HK-2 (cell line): ENCODE measurements at regions not wholly inside any gene's neighbourhood (a gene's known extent, or its start where the extent isn't known, plus 50 kb on each side); places are given as distances from the start of the nearest gene placed in this dataset.

Experiments
- DNase-seq: peaks from one replicate; pipeline ENCODE4 v3.0.0-alpha.2; 2018; ENCODE audit not compliant: unreplicated experiment

- no peak for DNase-seq
Measured at GRCh38 chr3:193874997-193875593, 260.9 kb upstream of the HES1 start.

GRCh38 chr3:193875601-193876321 lies 260.2 kb upstream of the HES1 start:
- no peak for DNase-seq

GRCh38 chr3:193879099-193879863 lies 256.7 kb upstream of the HES1 start:
- no peak for DNase-seq

GRCh38 chr3:193879864-193880242 lies 256.1 kb upstream of the HES1 start:
- DNase-seq: no peak

GRCh38 chr3:193882091-193882490 lies 253.9 kb upstream of the HES1 start:
- DNase-seq: no peak

- DNase-seq: no peak
Measured at GRCh38 chr3:193883551-193883950, 252.4 kb upstream of the HES1 start.

GRCh38 chr3:193884027-193884426 lies 251.9 kb upstream of the HES1 start:
- DNase-seq: no peak

- no peak for DNase-seq
Measured at GRCh38 chr3:193884652-193885051, 251.3 kb upstream of the HES1 start.

- DNase-seq: no peak
Measured at GRCh38 chr3:193885832-193886231, 250.1 kb upstream of the HES1 start.

GRCh38 chr3:193890016-193890897 lies 245.7 kb upstream of the HES1 start:
- DNase-seq: no peak

GRCh38 chr3:193894121-193894863 lies 241.7 kb upstream of the HES1 start:
- DNase-seq: no peak

GRCh38 chr3:193895409-193895808 lies 240.5 kb upstream of the HES1 start:
- DNase-seq: no peak

- no peak for DNase-seq
Measured at GRCh38 chr3:193896419-193896818, 239.5 kb upstream of the HES1 start.

GRCh38 chr3:193897288-193897687 lies 238.7 kb upstream of the HES1 start:
- no peak for DNase-seq

- no peak for DNase-seq
Measured at GRCh38 chr3:193897731-193898180, 238.2 kb upstream of the HES1 start.

- no peak for DNase-seq
Measured at GRCh38 chr3:193899001-193899400, 236.9 kb upstream of the HES1 start.

- DNase-seq: no peak
Measured at GRCh38 chr3:193901007-193901406, 234.9 kb upstream of the HES1 start.

GRCh38 chr3:193902607-193903511 lies 233.1 kb upstream of the HES1 start:
- no peak for DNase-seq

GRCh38 chr3:193903512-193903817 lies 232.5 kb upstream of the HES1 start:
- no peak for DNase-seq

- no peak for DNase-seq
Measured at GRCh38 chr3:193903966-193904365, 232.0 kb upstream of the HES1 start.
